ENCODE measurements at regions not wholly inside any gene's neighbourhood (a gene's known extent, or its start where the extent isn't known, plus 50 kb on each side); places are given as distances from the start of the nearest gene placed in this dataset.

DNA sequence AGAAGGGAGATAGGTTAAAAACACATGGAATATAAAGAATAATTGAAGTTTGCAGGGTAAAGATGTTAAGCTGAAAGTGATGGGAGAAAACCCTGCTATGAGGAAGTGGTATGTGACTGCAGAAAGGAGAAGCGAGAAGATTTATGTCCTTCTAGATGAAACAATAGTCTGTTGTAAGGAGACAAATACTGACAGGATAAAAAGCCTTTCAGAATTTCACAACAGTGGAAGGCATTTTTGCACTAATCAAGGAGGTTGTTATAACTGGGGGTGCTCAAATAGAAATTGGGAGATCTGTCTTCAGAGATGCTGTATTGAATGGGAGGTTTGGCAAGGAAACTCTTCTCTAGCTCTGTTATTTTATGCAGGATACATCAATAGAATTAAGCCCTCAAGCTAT, 69.6 kb downstream of the NMUR2 start:
- TF ChIP-seq, protein P1, sequence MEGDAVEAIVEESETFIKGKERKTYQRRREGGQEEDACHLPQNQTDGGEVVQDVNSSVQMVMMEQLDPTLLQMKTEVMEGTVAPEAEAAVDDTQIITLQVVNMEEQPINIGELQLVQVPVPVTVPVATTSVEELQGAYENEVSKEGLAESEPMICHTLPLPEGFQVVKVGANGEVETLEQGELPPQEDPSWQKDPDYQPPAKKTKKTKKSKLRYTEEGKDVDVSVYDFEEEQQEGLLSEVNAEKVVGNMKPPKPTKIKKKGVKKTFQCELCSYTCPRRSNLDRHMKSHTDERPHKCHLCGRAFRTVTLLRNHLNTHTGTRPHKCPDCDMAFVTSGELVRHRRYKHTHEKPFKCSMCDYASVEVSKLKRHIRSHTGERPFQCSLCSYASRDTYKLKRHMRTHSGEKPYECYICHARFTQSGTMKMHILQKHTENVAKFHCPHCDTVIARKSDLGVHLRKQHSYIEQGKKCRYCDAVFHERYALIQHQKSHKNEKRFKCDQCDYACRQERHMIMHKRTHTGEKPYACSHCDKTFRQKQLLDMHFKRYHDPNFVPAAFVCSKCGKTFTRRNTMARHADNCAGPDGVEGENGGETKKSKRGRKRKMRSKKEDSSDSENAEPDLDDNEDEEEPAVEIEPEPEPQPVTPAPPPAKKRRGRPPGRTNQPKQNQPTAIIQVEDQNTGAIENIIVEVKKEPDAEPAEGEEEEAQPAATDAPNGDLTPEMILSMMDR (conservative IDR thresholded peaks at IDR 0.05 in 1 of 2, IDR thresholded peaks at IDR 0.05 in 1 of 2; ENCODE audit: low read depth in 1 of 2, low read length in 2 of 2): no peak
- TF ChIP-seq EZH2 (IDR thresholded peaks at IDR 0.05; ENCODE audit: low read length, missing control alignments): no peak

Measured in fibroblast of lung (primary cell).